HepG2 (cell line): ENCODE measurements at regions not wholly inside any gene's neighbourhood (a gene's known extent, or its start where the extent isn't known, plus 50 kb on each side); places are given as distances from the start of the nearest gene placed in this dataset.

Experiments
- BORCS8-MEF2B ChIP-seq: sonication (generic); formaldehyde crosslinking; IDR thresholded peaks from 2 replicates; pipeline ENCODE4 v1.8.0; 2022; ENCODE audit warnings: mild to moderate bottlenecking, missing genetic modification reagents
- CSRNP2 ChIP-seq: sonication (generic); formaldehyde crosslinking; conservative IDR thresholded peaks from 2 replicates; pipeline ENCODE4 v1.8.0; 2022; ENCODE audit warnings: low read depth, missing genetic modification reagents
- SALL2 ChIP-seq: sonication (generic); formaldehyde crosslinking; IDR thresholded peaks from 2 replicates; pipeline ENCODE4 v1.8.1; 2023; ENCODE audit warnings: mild to moderate bottlenecking, missing genetic modification reagents, inconsistent platforms
- ZBED4 ChIP-seq: sonication (generic); formaldehyde crosslinking; IDR thresholded peaks from 2 replicates; pipeline ENCODE4 v1.4.0; 2020; ENCODE audit warnings: missing genetic modification reagents, borderline replicate concordance
- ZNF879 ChIP-seq: sonication (generic); formaldehyde crosslinking; IDR thresholded peaks from 2 replicates; pipeline ENCODE4 v1.8.1; 2023; ENCODE audit warnings: missing genetic modification reagents
- TF ChIP-seq, protein P1 (sequence below): sonication (generic); formaldehyde crosslinking; IDR thresholded peaks from 2 replicates; pipeline ENCODE4 v1.5.0; 2020; ENCODE audit warnings: mild to moderate bottlenecking, missing genetic modification reagents, moderate library complexity

- TF ChIP-seq SALL2 (CRISPR knock-in tag) = no peak
- TF ChIP-seq ZNF879 (CRISPR knock-in tag) = no peak
- no peak for TF ChIP-seq CSRNP2 (CRISPR knock-in tag)
- TF ChIP-seq, protein P1, sequence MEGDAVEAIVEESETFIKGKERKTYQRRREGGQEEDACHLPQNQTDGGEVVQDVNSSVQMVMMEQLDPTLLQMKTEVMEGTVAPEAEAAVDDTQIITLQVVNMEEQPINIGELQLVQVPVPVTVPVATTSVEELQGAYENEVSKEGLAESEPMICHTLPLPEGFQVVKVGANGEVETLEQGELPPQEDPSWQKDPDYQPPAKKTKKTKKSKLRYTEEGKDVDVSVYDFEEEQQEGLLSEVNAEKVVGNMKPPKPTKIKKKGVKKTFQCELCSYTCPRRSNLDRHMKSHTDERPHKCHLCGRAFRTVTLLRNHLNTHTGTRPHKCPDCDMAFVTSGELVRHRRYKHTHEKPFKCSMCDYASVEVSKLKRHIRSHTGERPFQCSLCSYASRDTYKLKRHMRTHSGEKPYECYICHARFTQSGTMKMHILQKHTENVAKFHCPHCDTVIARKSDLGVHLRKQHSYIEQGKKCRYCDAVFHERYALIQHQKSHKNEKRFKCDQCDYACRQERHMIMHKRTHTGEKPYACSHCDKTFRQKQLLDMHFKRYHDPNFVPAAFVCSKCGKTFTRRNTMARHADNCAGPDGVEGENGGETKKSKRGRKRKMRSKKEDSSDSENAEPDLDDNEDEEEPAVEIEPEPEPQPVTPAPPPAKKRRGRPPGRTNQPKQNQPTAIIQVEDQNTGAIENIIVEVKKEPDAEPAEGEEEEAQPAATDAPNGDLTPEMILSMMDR = no peak
- no peak for TF ChIP-seq ZBED4 (CRISPR knock-in tag)
- no peak for TF ChIP-seq BORCS8-MEF2B
These were observed 489.1 kb upstream of the CELF2 start for GRCh38 chr10:10528563-10528910.
